Liver (tissue), 8 donors: ENCODE measurements at regions not wholly inside any gene's neighbourhood (a gene's known extent, or its start where the extent isn't known, plus 50 kb on each side); places are given as distances from the start of the nearest gene placed in this dataset.

Experiments used
- DNase-seq: peaks from one replicate; pipeline ENCODE4 v3.0.0-alpha.2; 2017; ENCODE audit warnings: low spot score
- H3K27ac ChIP-seq, 2 donors: one replicate each; pipeline ENCODE4 v1.7.0; 2013; ENCODE audit warnings: inconsistent platforms in 2 of 2, low read length in 2 of 2, control low read depth in 1 of 2, low read depth in 1 of 2, mild to moderate bottlenecking in 1 of 2
- H3K27me3 ChIP-seq, 4 donors: one replicate each; pipeline versions ENCODE4 v1.6.1 to v1.7.0; 2013; ENCODE audit warnings: low read length in 3 of 4, inconsistent platforms in 1 of 4, mild to moderate bottlenecking in 1 of 4, moderate library complexity in 1 of 4; ENCODE audit not compliant: control insufficient read depth in 4 of 4, insufficient read depth in 4 of 4
- H3K36me3 ChIP-seq, 4 donors: one replicate each; pipeline versions ENCODE4 v1.6.1 to v1.7.0; 2013; ENCODE audit warnings: low read length in 3 of 4, mild to moderate bottlenecking in 3 of 4, low read depth in 1 of 4, moderate library complexity in 1 of 4; ENCODE audit not compliant: control insufficient read depth in 4 of 4, insufficient read depth in 3 of 4
- H3K4me1 ChIP-seq, 4 donors: one replicate each; pipeline versions ENCODE4 v1.6.1 to v1.7.0; 2013; ENCODE audit warnings: low read length in 3 of 4, mild to moderate bottlenecking in 3 of 4, moderate library complexity in 1 of 4; ENCODE audit not compliant: control insufficient read depth in 4 of 4, insufficient read depth in 4 of 4
- H3K4me3 ChIP-seq, 3 donors: one replicate each; pipeline versions ENCODE4 v1.6.1 to v1.7.0; 2013; ENCODE audit warnings: low read length in 3 of 3, control low read depth in 1 of 3, low read depth in 1 of 3, mild to moderate bottlenecking in 1 of 3
- H3K9ac ChIP-seq, 2 donors: one replicate each; pipeline ENCODE4 v1.7.0; 2013; ENCODE audit warnings: low read length in 2 of 2, mild to moderate bottlenecking in 2 of 2, moderate library complexity in 2 of 2, control low read depth in 1 of 2, low read depth in 1 of 2
- H3K9me3 ChIP-seq, 4 donors: one replicate each; pipeline versions ENCODE4 v1.6.1 to v1.7.0; 2013; ENCODE audit warnings: low read length in 3 of 4; ENCODE audit not compliant: control insufficient read depth in 4 of 4
- ATF3 ChIP-seq: IDR thresholded peaks from 2 replicates; pipeline ENCODE4 v1.6.1; 2016; ENCODE audit warnings: antibody characterized with exemption
- CTCF ChIP-seq: fragments of 150-350 bp; IDR thresholded peaks from 2 replicates; pipeline ENCODE4 v1.5.1; 2017; ENCODE audit warnings: improper control_type of control experiment, low read depth, low read length; ENCODE audit not compliant: missing input control
- EGR1 ChIP-seq, 2 donors: IDR thresholded peaks; 2 replicates each; pipeline ENCODE4 v1.6.1; 2016 to 2018; ENCODE audit warnings: antibody characterized with exemption in 2 of 2, low read depth in 2 of 2
- FOXA1 ChIP-seq: IDR thresholded peaks from 2 replicates; pipeline ENCODE4 v1.6.1; 2016; ENCODE audit warnings: antibody characterized with exemption
- FOXA2 ChIP-seq: IDR thresholded peaks from 2 replicates; pipeline ENCODE4 v1.6.1; 2016; ENCODE audit warnings: antibody characterized with exemption
- GABPA ChIP-seq, 2 donors: IDR thresholded peaks in 1 of 2; conservative IDR thresholded peaks in 1 of 2; 2 replicates each; pipeline ENCODE4 v1.6.1; 2016; ENCODE audit warnings: antibody characterized with exemption in 2 of 2, mild to moderate bottlenecking in 1 of 2, moderate library complexity in 1 of 2
- HNF4A ChIP-seq, 2 donors: conservative IDR thresholded peaks; 2 replicates each; pipeline ENCODE4 v1.6.1; 2016; ENCODE audit warnings: antibody characterized with exemption in 2 of 2, mild to moderate bottlenecking in 2 of 2
- HNF4G ChIP-seq: IDR thresholded peaks from 2 replicates; pipeline ENCODE4 v1.6.1; 2016; ENCODE audit warnings: antibody characterized with exemption
- JUND ChIP-seq, 2 donors: IDR thresholded peaks; 2 replicates each; pipeline ENCODE4 v1.6.1; 2016; ENCODE audit warnings: antibody characterized with exemption in 2 of 2
- MAX ChIP-seq: IDR thresholded peaks from 2 replicates; pipeline ENCODE4 v1.6.1; 2016; ENCODE audit warnings: antibody characterized with exemption
- NR2F2 ChIP-seq: IDR thresholded peaks from 2 replicates; pipeline ENCODE4 v1.6.1; 2016; ENCODE audit warnings: antibody characterized with exemption
- RAD21 ChIP-seq, 2 donors: IDR thresholded peaks; 2 replicates each; pipeline ENCODE4 v1.6.1; 2016; ENCODE audit warnings: antibody characterized with exemption in 2 of 2, mild to moderate bottlenecking in 2 of 2
- RXRA ChIP-seq, 2 donors: IDR thresholded peaks; 2 replicates each; pipeline ENCODE4 v1.6.1; 2017 to 2018; ENCODE audit warnings: antibody characterized with exemption in 2 of 2, mild to moderate bottlenecking in 1 of 2
- SP1 ChIP-seq: IDR thresholded peaks from 2 replicates; pipeline ENCODE4 v1.6.1; 2018; ENCODE audit warnings: antibody characterized with exemption, mild to moderate bottlenecking
- TAF1 ChIP-seq: conservative IDR thresholded peaks from 2 replicates; pipeline ENCODE4 v1.6.1; 2016; ENCODE audit warnings: antibody characterized with exemption, mild to moderate bottlenecking
- YY1 ChIP-seq: IDR thresholded peaks from 2 replicates; pipeline ENCODE4 v1.6.1; 2016; ENCODE audit warnings: antibody characterized with exemption, mild to moderate bottlenecking
- ZBTB33 ChIP-seq: IDR thresholded peaks from 2 replicates; pipeline ENCODE4 v1.6.1; 2016; ENCODE audit warnings: antibody characterized with exemption
- WGBS: extraction: QIAGEN DNeasy Blood & Tissue Kit; methylation state at CpG from one replicate; pipeline ENCODE4 v1.1.7; 2013; 5-methylcytosine and 5-hydroxymethylcytosine counted together
- TF ChIP-seq, protein P1 (sequence below): IDR thresholded peaks from 2 replicates; pipeline ENCODE4 v1.6.1; 2016; ENCODE audit warnings: antibody characterized with exemption, mild to moderate bottlenecking
- donor health status: healthy.
- donor health status: healthy.
- donor health status: healthy.
- donor health status: healthy.
- donor health status: healthy.

GRCh38 chr10:65565246-65565645, 1360.6 kb upstream of the LRRTM3 start:
- 83% methylated on average over 1 of the region's 1 CpG for WGBS
- H3K36me3 ChIP-seq: no peaks in the 10 kb centered on the region
- H3K9ac ChIP-seq: no peak overlapping the region
- H3K4me3 ChIP-seq: no peak overlapping the region
- H3K9me3 ChIP-seq: no peaks in the 10 kb centered on the region
- H3K4me1 ChIP-seq: peaks cover 0 to 2% (median under 1%) of the 10 kb centered on the region in 4 donors
- no peak for TF ChIP-seq EGR1 (IDR thresholded peaks at IDR 0.05; ENCODE audit: low read depth in 2 of 2)
- no peak for TF ChIP-seq FOXA2
- TF ChIP-seq, protein P1, sequence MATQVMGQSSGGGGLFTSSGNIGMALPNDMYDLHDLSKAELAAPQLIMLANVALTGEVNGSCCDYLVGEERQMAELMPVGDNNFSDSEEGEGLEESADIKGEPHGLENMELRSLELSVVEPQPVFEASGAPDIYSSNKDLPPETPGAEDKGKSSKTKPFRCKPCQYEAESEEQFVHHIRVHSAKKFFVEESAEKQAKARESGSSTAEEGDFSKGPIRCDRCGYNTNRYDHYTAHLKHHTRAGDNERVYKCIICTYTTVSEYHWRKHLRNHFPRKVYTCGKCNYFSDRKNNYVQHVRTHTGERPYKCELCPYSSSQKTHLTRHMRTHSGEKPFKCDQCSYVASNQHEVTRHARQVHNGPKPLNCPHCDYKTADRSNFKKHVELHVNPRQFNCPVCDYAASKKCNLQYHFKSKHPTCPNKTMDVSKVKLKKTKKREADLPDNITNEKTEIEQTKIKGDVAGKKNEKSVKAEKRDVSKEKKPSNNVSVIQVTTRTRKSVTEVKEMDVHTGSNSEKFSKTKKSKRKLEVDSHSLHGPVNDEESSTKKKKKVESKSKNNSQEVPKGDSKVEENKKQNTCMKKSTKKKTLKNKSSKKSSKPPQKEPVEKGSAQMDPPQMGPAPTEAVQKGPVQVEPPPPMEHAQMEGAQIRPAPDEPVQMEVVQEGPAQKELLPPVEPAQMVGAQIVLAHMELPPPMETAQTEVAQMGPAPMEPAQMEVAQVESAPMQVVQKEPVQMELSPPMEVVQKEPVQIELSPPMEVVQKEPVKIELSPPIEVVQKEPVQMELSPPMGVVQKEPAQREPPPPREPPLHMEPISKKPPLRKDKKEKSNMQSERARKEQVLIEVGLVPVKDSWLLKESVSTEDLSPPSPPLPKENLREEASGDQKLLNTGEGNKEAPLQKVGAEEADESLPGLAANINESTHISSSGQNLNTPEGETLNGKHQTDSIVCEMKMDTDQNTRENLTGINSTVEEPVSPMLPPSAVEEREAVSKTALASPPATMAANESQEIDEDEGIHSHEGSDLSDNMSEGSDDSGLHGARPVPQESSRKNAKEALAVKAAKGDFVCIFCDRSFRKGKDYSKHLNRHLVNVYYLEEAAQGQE: no peak
- TF ChIP-seq FOXA1: no peak
- no peak for TF ChIP-seq GABPA (IDR thresholded peaks at IDR 0.05 in 1 of 2, conservative IDR thresholded peaks at IDR 0.05 in 1 of 2)
- no peak for TF ChIP-seq RAD21 (IDR thresholded peaks at IDR 0.05)
- TF ChIP-seq HNF4A (conservative IDR thresholded peaks at IDR 0.05): no peak
- no peak for TF ChIP-seq TAF1
- no peak for TF ChIP-seq ATF3
- no peak for TF ChIP-seq MAX
- TF ChIP-seq HNF4G: no peak
- TF ChIP-seq SP1: no peak
- TF ChIP-seq YY1: no peak
- no peak for TF ChIP-seq ZBTB33
- no peak for TF ChIP-seq RXRA (IDR thresholded peaks at IDR 0.05)
- TF ChIP-seq JUND (IDR thresholded peaks at IDR 0.05): no peak
- TF ChIP-seq NR2F2: no peak
- no peak for TF ChIP-seq CTCF
- no peak overlapping the region for H3K27ac ChIP-seq
- no peak for DNase-seq
- no peaks in the 10 kb centered on the region for H3K27me3 ChIP-seq

GRCh38 chr10:65566906-65567305, 1358.9 kb upstream of the LRRTM3 start:
- no peak overlapping the region for H3K4me3 ChIP-seq
- no peaks in the 10 kb centered on the region for H3K27me3 ChIP-seq
- peaks cover 0 to 4% (median 3%) of the 10 kb centered on the region in 4 donors for H3K4me1 ChIP-seq
- no peaks in the 10 kb centered on the region for H3K36me3 ChIP-seq
- H3K9me3 ChIP-seq: no peaks in the 10 kb centered on the region
- H3K27ac ChIP-seq: no peak overlapping the region
- 79% methylated on average over 2 of the region's 2 CpGs for WGBS
- H3K9ac ChIP-seq: no peak overlapping the region
- no peak for DNase-seq
- TF ChIP-seq GABPA (IDR thresholded peaks at IDR 0.05 in 1 of 2, conservative IDR thresholded peaks at IDR 0.05 in 1 of 2): no peak
- no peak for TF ChIP-seq EGR1 (IDR thresholded peaks at IDR 0.05; ENCODE audit: low read depth in 2 of 2)
- TF ChIP-seq RXRA (IDR thresholded peaks at IDR 0.05): no peak
- no peak for TF ChIP-seq FOXA2
- no peak for TF ChIP-seq TAF1
- no peak for TF ChIP-seq RAD21 (IDR thresholded peaks at IDR 0.05)
- no peak for TF ChIP-seq ATF3
- TF ChIP-seq YY1: no peak
- no peak for TF ChIP-seq SP1
- no peak for TF ChIP-seq MAX
- no peak for TF ChIP-seq HNF4G
- no peak for TF ChIP-seq ZBTB33
- TF ChIP-seq CTCF: no peak
